ENCODE measurements at regions not wholly inside any gene's neighbourhood (a gene's known extent, or its start where the extent isn't known, plus 50 kb on each side); places are given as distances from the start of the nearest gene placed in this dataset.

- TF ChIP-seq CTCF (IDR thresholded peaks at IDR 0.05 in 4 of 5, conservative IDR thresholded peaks at IDR 0.05 in 1 of 5) (no peak), POLR2A (IDR thresholded peaks at IDR 0.05) (no peak)
- intact Hi-C loops (cut with DNase I; ENCODE audit: low total_unique reads) = no loop called here
Observed at GRCh38 chr4:136858903-136859302, 673.4 kb downstream of the PCDH18 start.

GRCh38 chr4:136855886-136856285 lies 676.4 kb downstream of the PCDH18 start:
- intact Hi-C loops (cut with DNase I; ENCODE audit: low total_unique reads) (no loop called here), in situ Hi-C loops (cut with MboI; ENCODE audit: low sequenced_read_pairs in 4 of 4) (no loop called here)
- Histone ChIP-seq H3K9me3 (no peaks in the 10 kb centered on the region), H3K4me3 (no peak overlapping the region), H3K27ac (no peak overlapping the region), H3K4me1 (peaks cover 0 to 1% of the 10 kb centered on the region in 2 donors), H3K27me3 (no peaks in the 10 kb centered on the region), H3K36me3 (no peaks in the 10 kb centered on the region)
- ATAC-seq (no peak), DNase-seq (no peak)
- TF ChIP-seq CTCF (IDR thresholded peaks at IDR 0.05 in 4 of 5, conservative IDR thresholded peaks at IDR 0.05 in 1 of 5) (no peak), POLR2A (IDR thresholded peaks at IDR 0.05) (no peak)

More at GRCh38 chr4:136858903-136859302, 673.4 kb downstream of the PCDH18 start:
- DNase-seq (no peak), ATAC-seq (no peak)
- H3K27ac ChIP-seq = no peak overlapping the region
- in situ Hi-C loops (cut with MboI; ENCODE audit: low sequenced_read_pairs in 4 of 4) = no loop called here
- no peaks in the 10 kb centered on the region for H3K36me3 ChIP-seq
- no peaks in the 10 kb centered on the region for H3K27me3 ChIP-seq
- no peaks in the 10 kb centered on the region for H3K9me3 ChIP-seq
- H3K4me3 ChIP-seq = no peak overlapping the region
- peaks cover 8 to 9% of the 10 kb centered on the region in 2 donors for H3K4me1 ChIP-seq

GRCh38 chr4:136850446-136850845 lies 681.8 kb downstream of the PCDH18 start:
- DNase-seq (no peak), ATAC-seq (no peak)
- Histone ChIP-seq H3K27me3 (no peaks in the 10 kb centered on the region), H3K27ac (no peak overlapping the region), H3K36me3 (no peaks in the 10 kb centered on the region), H3K4me1 (no peaks in the 10 kb centered on the region), H3K4me3 (no peak overlapping the region), H3K9me3 (no peaks in the 10 kb centered on the region)
- intact Hi-C loops (cut with DNase I; ENCODE audit: low total_unique reads) (no loop called here), in situ Hi-C loops (cut with MboI; ENCODE audit: low sequenced_read_pairs in 4 of 4) (no loop called here)
- no peak for TF ChIP-seq CTCF (IDR thresholded peaks at IDR 0.05 in 4 of 5, conservative IDR thresholded peaks at IDR 0.05 in 1 of 5)
- no peak for TF ChIP-seq POLR2A (IDR thresholded peaks at IDR 0.05)

GRCh38 chr4:136847881-136848621 lies 684.2 kb downstream of the PCDH18 start:
- intact Hi-C loops (cut with DNase I; ENCODE audit: low total_unique reads) (no loop called here), in situ Hi-C loops (cut with MboI; ENCODE audit: low sequenced_read_pairs in 4 of 4) (no loop called here)
- Histone ChIP-seq H3K27ac (no peak overlapping the region), H3K36me3 (no peaks in the 10 kb centered on the region), H3K4me3 (no peak overlapping the region), H3K27me3 (no peaks in the 10 kb centered on the region), H3K4me1 (no peaks in the 10 kb centered on the region), H3K9me3 (no peaks in the 10 kb centered on the region)
- no peak for DNase-seq
- no peak for ATAC-seq
- no peak for TF ChIP-seq POLR2A (IDR thresholded peaks at IDR 0.05)
- TF ChIP-seq CTCF (IDR thresholded peaks at IDR 0.05 in 4 of 5, conservative IDR thresholded peaks at IDR 0.05 in 1 of 5) = no peak

GRCh38 chr4:136841526-136841925 lies 690.8 kb downstream of the PCDH18 start:
- Histone ChIP-seq H3K27me3 (no peaks in the 10 kb centered on the region), H3K4me3 (no peak overlapping the region), H3K4me1 (no peaks in the 10 kb centered on the region), H3K9me3 (no peaks in the 10 kb centered on the region), H3K27ac (no peak overlapping the region), H3K36me3 (no peaks in the 10 kb centered on the region)
- TF ChIP-seq POLR2A (IDR thresholded peaks at IDR 0.05) = no peak
- TF ChIP-seq CTCF (IDR thresholded peaks at IDR 0.05 in 4 of 5, conservative IDR thresholded peaks at IDR 0.05 in 1 of 5) = no peak
- no peak for ATAC-seq
- DNase-seq = no peak
- in situ Hi-C loops (cut with MboI; ENCODE audit: low sequenced_read_pairs in 4 of 4) = no loop called here
- intact Hi-C loops (cut with DNase I; ENCODE audit: low total_unique reads) = no loop called here
